ENCODE measurements at regions not wholly inside any gene's neighbourhood (a gene's known extent, or its start where the extent isn't known, plus 50 kb on each side); places are given as distances from the start of the nearest gene placed in this dataset.

GRCh38 chr2:8374782-8375181 lies 307.1 kb upstream of the ID2 start:
- TF ChIP-seq YY1 (IDR thresholded peaks at IDR 0.05; ENCODE audit: insufficient read depth, insufficient read length) = no peak
- TF ChIP-seq SUZ12 (IDR thresholded peaks at IDR 0.05; ENCODE audit: extremely low read depth, insufficient read depth, insufficient read length) = no peak

Measured in NT2/D1 (cell line).